ENCODE measurements at regions not wholly inside any gene's neighbourhood (a gene's known extent, or its start where the extent isn't known, plus 50 kb on each side); places are given as distances from the start of the nearest gene placed in this dataset.

DNA sequence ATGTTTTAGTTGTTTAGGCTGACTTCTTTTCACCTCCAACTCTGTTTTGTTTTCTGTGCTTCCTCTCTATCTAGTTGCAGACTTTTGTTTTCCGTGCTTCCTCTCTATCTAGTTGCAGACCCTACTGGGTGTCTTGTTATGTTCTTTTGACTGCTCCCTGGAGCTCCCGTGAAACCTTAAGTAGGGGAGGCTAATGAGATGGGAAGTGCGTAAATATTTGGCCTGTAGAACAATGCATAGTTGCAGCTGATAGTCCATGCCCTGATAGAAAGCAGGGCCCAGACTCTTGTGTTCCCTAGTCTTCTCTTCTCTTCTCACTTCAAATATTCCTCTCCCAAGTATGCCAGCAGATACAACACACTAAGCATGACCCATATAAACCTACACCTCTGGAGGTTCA, 757.0 kb downstream of the BRINP1 start:
- TF ChIP-seq POLR2A (IDR thresholded peaks at IDR 0.05) = no peak
- TF ChIP-seq, protein P1, sequence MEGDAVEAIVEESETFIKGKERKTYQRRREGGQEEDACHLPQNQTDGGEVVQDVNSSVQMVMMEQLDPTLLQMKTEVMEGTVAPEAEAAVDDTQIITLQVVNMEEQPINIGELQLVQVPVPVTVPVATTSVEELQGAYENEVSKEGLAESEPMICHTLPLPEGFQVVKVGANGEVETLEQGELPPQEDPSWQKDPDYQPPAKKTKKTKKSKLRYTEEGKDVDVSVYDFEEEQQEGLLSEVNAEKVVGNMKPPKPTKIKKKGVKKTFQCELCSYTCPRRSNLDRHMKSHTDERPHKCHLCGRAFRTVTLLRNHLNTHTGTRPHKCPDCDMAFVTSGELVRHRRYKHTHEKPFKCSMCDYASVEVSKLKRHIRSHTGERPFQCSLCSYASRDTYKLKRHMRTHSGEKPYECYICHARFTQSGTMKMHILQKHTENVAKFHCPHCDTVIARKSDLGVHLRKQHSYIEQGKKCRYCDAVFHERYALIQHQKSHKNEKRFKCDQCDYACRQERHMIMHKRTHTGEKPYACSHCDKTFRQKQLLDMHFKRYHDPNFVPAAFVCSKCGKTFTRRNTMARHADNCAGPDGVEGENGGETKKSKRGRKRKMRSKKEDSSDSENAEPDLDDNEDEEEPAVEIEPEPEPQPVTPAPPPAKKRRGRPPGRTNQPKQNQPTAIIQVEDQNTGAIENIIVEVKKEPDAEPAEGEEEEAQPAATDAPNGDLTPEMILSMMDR (IDR thresholded peaks at IDR 0.05) = no peak
- H3K27ac ChIP-seq = no peak overlapping the region
- no peak for DNase-seq
- H3K9me3 ChIP-seq = no peaks in the 10 kb centered on the region
- H3K4me1 ChIP-seq = no peaks in the 10 kb centered on the region
- no peak overlapping the region for H3K4me3 ChIP-seq
- H3K36me3 ChIP-seq = no peaks in the 10 kb centered on the region
- H3K27me3 ChIP-seq = no peaks in the 10 kb centered on the region
- intact Hi-C loops (cut with DNase I; ENCODE audit: low total_unique reads) = no loop called here

GRCh38 chr9:118613996-118614395, 755.2 kb downstream of the BRINP1 start:
- TF ChIP-seq, protein P1 (IDR thresholded peaks at IDR 0.05) = no peak
- no peak for TF ChIP-seq POLR2A (IDR thresholded peaks at IDR 0.05)
- no peak for DNase-seq
- H3K36me3 ChIP-seq = no peaks in the 10 kb centered on the region
- no peaks in the 10 kb centered on the region for H3K9me3 ChIP-seq
- no peaks in the 10 kb centered on the region for H3K27me3 ChIP-seq
- intact Hi-C loops (cut with DNase I; ENCODE audit: low total_unique reads) = no loop called here
- H3K4me3 ChIP-seq = no peak overlapping the region
- H3K4me1 ChIP-seq = no peaks in the 10 kb centered on the region
- no peak overlapping the region for H3K27ac ChIP-seq

DNA sequence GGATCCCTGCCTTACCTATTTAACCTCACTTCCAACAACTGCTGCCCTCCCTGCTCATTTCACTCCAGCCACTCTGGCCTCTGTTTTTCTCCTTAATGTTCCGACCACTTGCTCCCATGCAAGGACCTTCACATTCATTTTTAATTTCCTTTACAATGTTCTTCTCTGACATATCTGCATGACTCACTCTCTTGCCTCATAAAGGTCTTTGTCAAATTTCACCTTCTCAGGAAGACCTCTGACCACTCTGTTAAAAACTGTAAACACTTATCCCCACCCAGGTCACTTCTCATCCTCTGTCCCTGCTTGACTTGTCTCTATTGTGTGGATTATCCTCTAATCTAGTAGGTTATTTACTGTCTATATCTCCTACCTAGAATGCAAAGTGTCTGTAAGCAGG, 751.2 kb downstream of the BRINP1 start:
- Histone ChIP-seq H3K4me3 (no peak overlapping the region), H3K27ac (no peak overlapping the region), H3K27me3 (no peaks in the 10 kb centered on the region), H3K36me3 (no peaks in the 10 kb centered on the region), H3K9me3 (no peaks in the 10 kb centered on the region), H3K4me1 (no peaks in the 10 kb centered on the region)
- TF ChIP-seq, protein P1 (IDR thresholded peaks at IDR 0.05) = no peak
- TF ChIP-seq POLR2A (IDR thresholded peaks at IDR 0.05) = no peak
- DNase-seq = no peak
- intact Hi-C loops (cut with DNase I; ENCODE audit: low total_unique reads) = no loop called here

- no peaks in the 10 kb centered on the region for H3K9me3 ChIP-seq
- H3K4me1 ChIP-seq = no peaks in the 10 kb centered on the region
- TF ChIP-seq, protein P1 (IDR thresholded peaks at IDR 0.05) = no peak
- no peak for TF ChIP-seq POLR2A (IDR thresholded peaks at IDR 0.05)
- H3K36me3 ChIP-seq = no peaks in the 10 kb centered on the region
- H3K27ac ChIP-seq = no peak overlapping the region
- intact Hi-C loops (cut with DNase I; ENCODE audit: low total_unique reads) = no loop called here
- H3K4me3 ChIP-seq = no peak overlapping the region
- no peak for DNase-seq
- no peaks in the 10 kb centered on the region for H3K27me3 ChIP-seq
Measured at GRCh38 chr9:118618849-118619248, 750.4 kb downstream of the BRINP1 start.

DNA sequence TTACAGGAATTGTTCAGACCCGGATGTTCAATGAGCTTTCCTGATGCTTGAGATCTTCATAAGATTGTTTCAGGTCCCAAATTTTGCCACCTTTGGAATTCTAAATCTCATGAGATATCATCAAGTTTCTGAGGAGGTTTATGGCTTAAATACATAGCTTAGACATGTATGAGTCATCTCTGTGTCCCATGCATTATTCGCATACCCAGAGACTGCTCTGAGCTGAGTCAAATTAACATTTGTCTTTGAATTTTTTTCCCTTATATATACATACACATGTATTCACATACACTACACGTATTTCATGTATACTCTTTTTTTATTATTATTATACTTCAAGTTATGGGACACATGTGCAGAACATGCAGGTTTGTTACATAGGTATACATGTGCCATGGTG, 744.6 kb downstream of the BRINP1 start:
- TF ChIP-seq, protein P1 (IDR thresholded peaks at IDR 0.05) = no peak
- TF ChIP-seq POLR2A (IDR thresholded peaks at IDR 0.05) = no peak
- Histone ChIP-seq H3K4me3 (no peak overlapping the region), H3K9me3 (no peaks in the 10 kb centered on the region), H3K27me3 (no peaks in the 10 kb centered on the region), H3K4me1 (no peaks in the 10 kb centered on the region), H3K36me3 (no peaks in the 10 kb centered on the region), H3K27ac (no peak overlapping the region)
- DNase-seq = no peak
- intact Hi-C loops (cut with DNase I; ENCODE audit: low total_unique reads) = no loop called here
